ENCODE measurements at regions not wholly inside any gene's neighbourhood (a gene's known extent, or its start where the extent isn't known, plus 50 kb on each side); places are given as distances from the start of the nearest gene placed in this dataset.

DNA sequence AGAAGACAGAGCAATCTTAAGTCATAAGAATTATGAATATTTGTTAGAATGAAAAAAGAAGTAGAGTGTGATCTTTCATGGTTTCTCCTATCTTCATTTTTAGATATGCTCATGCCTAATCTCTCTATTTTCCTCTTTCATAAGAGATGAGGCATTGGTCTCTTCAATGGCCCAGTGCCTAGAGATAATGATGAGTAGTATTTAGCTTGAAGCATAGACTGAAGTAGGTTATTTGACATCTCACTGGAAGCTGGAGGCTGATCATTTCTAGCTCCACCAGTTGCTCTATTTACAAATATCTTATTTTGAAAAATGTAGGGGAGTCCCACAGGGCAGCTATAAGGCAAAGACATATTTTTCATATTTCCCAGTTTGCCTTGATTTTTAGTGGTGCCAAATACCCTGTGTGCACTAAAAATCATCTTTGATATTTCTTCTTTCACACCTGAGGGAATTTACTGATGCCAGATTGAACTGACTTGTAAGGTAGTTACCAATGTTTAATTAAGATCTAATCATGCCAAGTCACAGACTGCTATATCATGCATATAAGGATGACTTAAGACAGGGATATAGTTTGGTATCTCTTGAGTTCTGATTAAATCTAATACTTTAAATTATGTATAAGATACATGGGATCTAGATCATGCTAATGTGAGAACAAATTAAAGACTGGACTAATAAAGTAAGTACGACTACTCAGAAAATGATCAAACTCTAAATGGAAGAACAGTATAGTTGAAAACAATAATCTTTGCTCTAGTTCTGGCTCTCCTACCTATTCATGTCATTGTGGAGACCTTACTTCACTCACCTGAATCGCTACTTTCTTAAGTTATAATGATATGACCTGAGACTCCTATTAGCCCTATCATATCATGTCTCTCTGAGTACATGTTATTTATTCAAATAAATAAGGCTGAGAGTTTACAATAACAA, 108.2 kb upstream of the IFNE start:
- DNase-seq (ENCODE audit: extremely low read depth, insufficient read length): no peak
- no peak overlapping the region for H3K4me3 ChIP-seq (replicated peaks; ENCODE audit: low read depth, low read length)
- H3K27me3 ChIP-seq (replicated peaks; ENCODE audit: control insufficient read depth, insufficient read depth, low read length): no peaks in the 10 kb centered on the region
- TF ChIP-seq, protein P1, sequence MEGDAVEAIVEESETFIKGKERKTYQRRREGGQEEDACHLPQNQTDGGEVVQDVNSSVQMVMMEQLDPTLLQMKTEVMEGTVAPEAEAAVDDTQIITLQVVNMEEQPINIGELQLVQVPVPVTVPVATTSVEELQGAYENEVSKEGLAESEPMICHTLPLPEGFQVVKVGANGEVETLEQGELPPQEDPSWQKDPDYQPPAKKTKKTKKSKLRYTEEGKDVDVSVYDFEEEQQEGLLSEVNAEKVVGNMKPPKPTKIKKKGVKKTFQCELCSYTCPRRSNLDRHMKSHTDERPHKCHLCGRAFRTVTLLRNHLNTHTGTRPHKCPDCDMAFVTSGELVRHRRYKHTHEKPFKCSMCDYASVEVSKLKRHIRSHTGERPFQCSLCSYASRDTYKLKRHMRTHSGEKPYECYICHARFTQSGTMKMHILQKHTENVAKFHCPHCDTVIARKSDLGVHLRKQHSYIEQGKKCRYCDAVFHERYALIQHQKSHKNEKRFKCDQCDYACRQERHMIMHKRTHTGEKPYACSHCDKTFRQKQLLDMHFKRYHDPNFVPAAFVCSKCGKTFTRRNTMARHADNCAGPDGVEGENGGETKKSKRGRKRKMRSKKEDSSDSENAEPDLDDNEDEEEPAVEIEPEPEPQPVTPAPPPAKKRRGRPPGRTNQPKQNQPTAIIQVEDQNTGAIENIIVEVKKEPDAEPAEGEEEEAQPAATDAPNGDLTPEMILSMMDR (IDR thresholded peaks at IDR 0.05; ENCODE audit: insufficient read depth, low read length, poor library complexity, severe bottlenecking): no peak
- no peaks in the 10 kb centered on the region for H3K36me3 ChIP-seq (ENCODE audit: control insufficient read depth, insufficient read depth, low read length)

GRCh38 chr9:21591221-21592062, 109.3 kb upstream of the IFNE start:
- TF ChIP-seq, protein P1 (IDR thresholded peaks at IDR 0.05; ENCODE audit: insufficient read depth, low read length, poor library complexity, severe bottlenecking): no peak
- no peak for DNase-seq (ENCODE audit: extremely low read depth, insufficient read length)
- Histone ChIP-seq H3K27me3 (replicated peaks; ENCODE audit: control insufficient read depth, insufficient read depth, low read length) (no peaks in the 10 kb centered on the region), H3K4me3 (replicated peaks; ENCODE audit: low read depth, low read length) (no peak overlapping the region), H3K36me3 (ENCODE audit: control insufficient read depth, insufficient read depth, low read length) (no peaks in the 10 kb centered on the region)

- H3K27me3 ChIP-seq (replicated peaks; ENCODE audit: control insufficient read depth, insufficient read depth, low read length): no peaks in the 10 kb centered on the region
- no peak for DNase-seq (ENCODE audit: extremely low read depth, insufficient read length)
- no peaks in the 10 kb centered on the region for H3K36me3 ChIP-seq (ENCODE audit: control insufficient read depth, insufficient read depth, low read length)
- TF ChIP-seq, protein P1 (IDR thresholded peaks at IDR 0.05; ENCODE audit: insufficient read depth, low read length, poor library complexity, severe bottlenecking): no peak
- no peak overlapping the region for H3K4me3 ChIP-seq (replicated peaks; ENCODE audit: low read depth, low read length)
Measured at GRCh38 chr9:21592063-21592338, 109.9 kb upstream of the IFNE start.

DNA sequence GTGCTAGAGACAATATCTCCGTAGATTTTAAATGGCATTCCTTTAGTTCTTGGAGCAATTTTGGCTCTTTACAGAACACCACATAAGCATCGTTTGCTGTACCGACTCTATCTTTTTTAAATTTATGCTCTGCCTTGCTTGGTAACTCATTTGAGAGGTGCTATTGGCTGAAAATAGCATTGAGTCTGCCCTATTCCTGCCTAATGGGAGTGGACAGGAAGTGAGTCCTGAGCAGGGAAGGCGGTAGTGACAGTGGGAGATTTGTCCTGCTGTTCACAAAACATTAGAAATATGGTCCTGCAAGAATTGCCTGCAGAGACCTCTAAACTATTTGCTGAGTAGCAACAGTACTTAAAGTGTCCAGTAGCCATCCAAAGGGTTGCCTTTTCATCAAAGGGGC, 115.2 kb upstream of the IFNE start:
- TF ChIP-seq, protein P1 (IDR thresholded peaks at IDR 0.05; ENCODE audit: insufficient read depth, low read length, poor library complexity, severe bottlenecking): no peak
- DNase-seq (ENCODE audit: extremely low read depth, insufficient read length): no peak
- Histone ChIP-seq H3K36me3 (ENCODE audit: control insufficient read depth, insufficient read depth, low read length) (no peaks in the 10 kb centered on the region), H3K27me3 (replicated peaks; ENCODE audit: control insufficient read depth, insufficient read depth, low read length) (no peaks in the 10 kb centered on the region; the same call in 1 of the 2 replicates), H3K4me3 (replicated peaks; ENCODE audit: low read depth, low read length) (no peak overlapping the region)

DNA sequence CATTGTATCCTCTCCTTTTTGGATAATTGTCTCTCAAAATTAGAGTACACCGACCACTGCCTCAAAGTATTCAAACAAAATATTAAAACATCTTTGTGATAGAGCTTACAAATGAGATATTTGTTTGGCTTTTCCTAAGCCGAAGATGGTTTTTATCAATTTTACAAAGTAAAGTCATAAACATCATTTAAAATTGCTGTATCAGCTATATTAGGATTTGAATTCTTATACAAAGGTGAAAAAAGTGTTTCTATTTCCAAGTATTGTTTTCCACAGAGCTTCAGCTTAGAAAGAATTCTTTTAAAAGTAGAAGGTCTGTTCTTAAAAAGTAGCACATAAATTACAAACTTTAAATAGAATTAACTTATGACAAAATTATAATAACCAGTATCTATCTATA, 116.6 kb upstream of the IFNE start:
- TF ChIP-seq, protein P1 (IDR thresholded peaks at IDR 0.05; ENCODE audit: insufficient read depth, low read length, poor library complexity, severe bottlenecking): no peak
- Histone ChIP-seq H3K27me3 (replicated peaks; ENCODE audit: control insufficient read depth, insufficient read depth, low read length) (no peaks in the 10 kb centered on the region; the same call in 1 of the 2 replicates), H3K4me3 (replicated peaks; ENCODE audit: low read depth, low read length) (no peak overlapping the region), H3K36me3 (ENCODE audit: control insufficient read depth, insufficient read depth, low read length) (no peaks in the 10 kb centered on the region)
- no peak for DNase-seq (ENCODE audit: extremely low read depth, insufficient read length)

All from GM06990 (cell line).